VCaP (cell line): ENCODE measurements at regions not wholly inside any gene's neighbourhood (a gene's known extent, or its start where the extent isn't known, plus 50 kb on each side); places are given as distances from the start of the nearest gene placed in this dataset.
"Not testable (repeated sequence)": the region's sequence is repeated elsewhere in the genome, so short reads cannot be mapped to it uniquely, and the experiment has no call there.

Source experiments
- H3K27ac ChIP-seq: fragments of 450-650 bp; 2 replicates; pipeline ENCODE4 v1.5.1; 2017
- TF ChIP-seq, protein P1 (sequence below): fragments of 450-650 bp; conservative IDR thresholded peaks from 2 replicates; pipeline ENCODE4 v1.5.1; 2017; ENCODE audit warnings: mild to moderate bottlenecking, moderate library complexity

DNA sequence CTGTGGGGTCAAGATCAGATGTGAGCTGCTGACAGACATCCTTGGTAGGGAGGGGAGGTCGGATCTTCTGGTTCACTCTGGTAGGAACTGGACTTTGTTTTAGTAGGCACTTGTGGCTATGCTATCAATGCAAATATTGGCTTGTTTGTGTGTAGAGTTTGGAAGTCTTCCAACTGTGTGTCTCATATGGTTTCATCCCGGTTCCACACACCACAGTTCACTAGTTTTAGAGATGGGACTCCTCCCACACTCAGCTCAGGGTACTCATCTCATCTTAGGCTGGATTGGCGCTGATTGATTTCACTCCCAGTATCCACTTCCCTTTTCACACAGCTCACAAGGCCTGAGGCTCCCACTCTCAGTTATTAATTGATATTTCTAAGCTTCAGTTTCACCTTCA is 161.3 kb downstream of the THBS2 start:
- H3K27ac ChIP-seq = peak overlapping the region; percentile 38; the same call in 1 of the 2 replicates
- TF ChIP-seq, protein P1, sequence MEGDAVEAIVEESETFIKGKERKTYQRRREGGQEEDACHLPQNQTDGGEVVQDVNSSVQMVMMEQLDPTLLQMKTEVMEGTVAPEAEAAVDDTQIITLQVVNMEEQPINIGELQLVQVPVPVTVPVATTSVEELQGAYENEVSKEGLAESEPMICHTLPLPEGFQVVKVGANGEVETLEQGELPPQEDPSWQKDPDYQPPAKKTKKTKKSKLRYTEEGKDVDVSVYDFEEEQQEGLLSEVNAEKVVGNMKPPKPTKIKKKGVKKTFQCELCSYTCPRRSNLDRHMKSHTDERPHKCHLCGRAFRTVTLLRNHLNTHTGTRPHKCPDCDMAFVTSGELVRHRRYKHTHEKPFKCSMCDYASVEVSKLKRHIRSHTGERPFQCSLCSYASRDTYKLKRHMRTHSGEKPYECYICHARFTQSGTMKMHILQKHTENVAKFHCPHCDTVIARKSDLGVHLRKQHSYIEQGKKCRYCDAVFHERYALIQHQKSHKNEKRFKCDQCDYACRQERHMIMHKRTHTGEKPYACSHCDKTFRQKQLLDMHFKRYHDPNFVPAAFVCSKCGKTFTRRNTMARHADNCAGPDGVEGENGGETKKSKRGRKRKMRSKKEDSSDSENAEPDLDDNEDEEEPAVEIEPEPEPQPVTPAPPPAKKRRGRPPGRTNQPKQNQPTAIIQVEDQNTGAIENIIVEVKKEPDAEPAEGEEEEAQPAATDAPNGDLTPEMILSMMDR = no peak

DNA sequence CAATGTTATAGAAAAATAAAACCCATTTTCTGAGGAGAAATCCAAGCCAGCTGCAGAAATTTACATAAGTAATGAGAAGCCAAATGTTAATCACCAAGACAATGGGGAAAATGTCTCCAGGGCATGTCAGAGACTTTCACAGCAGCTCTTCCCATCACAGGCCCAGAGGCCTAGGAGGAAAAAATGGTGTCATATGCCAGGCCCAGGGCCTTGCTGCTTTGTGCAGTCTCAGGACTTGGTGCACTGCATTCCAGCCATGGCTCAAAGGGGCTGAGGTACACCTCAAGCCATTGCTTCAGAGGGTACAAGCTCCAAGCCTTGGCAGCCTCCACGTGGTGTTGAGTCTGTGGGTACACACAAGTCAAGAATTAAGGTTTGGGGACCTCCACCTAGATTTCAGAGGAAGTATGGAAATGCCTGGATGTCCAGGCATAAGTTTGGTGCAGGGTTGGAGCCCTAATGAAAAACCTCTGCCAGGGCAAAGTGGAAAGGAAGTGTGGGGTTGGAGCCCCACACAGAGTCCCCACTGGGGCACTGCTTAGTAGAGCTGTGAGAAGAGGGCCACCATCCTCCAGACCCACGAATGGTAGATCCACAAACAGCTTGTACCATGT is 163.0 kb downstream of the THBS2 start:
- H3K27ac ChIP-seq = not testable (repeated sequence)

DNA sequence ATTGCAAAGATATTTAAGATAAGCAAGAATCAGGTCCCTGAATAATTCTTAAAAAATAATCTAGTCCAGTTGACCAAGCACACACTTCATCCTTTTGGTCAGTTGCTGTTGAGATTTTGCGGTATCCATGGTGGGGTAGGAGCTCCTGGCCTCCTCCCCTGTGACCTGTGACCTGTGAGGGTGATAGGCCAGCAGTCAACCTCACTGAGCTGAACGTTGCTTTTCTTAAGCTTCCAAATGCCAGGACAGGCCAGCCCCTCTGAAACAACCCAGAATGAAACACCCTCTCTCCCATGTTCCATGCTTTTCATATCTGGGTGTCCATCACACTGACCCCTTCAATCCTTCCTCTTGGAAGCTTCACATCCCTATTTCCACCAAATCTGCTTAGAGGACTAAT is 164.9 kb downstream of the THBS2 start:
- H3K27ac ChIP-seq = no peak overlapping the region
- TF ChIP-seq, protein P1 = no peak

DNA sequence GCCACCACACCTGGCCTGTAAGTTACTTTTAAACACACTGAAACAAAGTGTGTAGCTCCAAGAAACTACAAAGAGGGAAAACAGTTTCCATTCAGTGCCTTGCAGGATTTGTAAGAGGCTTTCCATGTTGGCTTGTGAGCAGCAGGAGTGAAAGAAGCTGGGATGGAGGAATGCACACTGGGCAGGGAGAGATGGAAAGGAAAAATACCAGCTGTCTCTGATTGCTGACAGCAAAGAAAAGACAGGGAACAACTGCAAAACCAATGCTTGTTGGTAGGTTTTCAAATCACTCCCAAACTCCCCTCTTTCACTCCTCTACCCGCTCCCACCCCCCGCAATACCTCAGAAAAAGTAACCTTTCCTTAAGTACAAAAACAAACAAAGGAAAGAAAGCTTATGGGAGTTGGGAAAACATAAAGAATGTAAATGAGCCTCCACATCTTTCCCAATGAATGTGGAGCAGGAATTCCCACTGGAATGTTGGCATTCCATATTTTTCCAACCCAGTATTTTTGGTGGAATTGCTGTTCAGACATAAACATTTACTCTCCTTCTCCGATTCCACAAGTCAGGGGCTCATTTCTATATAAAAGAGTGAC is 166.1 kb downstream of the THBS2 start:
- H3K27ac ChIP-seq = no peak overlapping the region
- TF ChIP-seq, protein P1 = no peak

DNA sequence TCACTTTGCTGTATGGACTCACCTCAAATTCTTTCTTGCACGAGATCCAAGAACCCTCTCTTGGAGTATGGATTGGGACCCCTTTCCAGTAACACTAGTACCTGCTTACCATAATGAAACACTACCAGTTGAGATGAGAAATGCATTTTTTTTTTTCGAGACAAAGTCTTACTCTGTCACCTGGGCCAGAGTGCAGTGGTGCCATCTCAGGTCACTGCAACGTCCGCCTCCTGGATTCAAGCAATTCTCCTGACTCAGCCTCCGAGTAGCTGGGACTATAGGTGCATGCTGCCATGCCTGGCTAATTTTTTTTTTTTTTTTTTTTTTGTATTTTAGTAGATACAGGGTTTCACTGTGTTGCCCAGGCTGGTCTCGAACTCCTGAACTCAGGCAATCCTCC is 167.0 kb downstream of the THBS2 start:
- H3K27ac ChIP-seq = not testable (repeated sequence)

DNA sequence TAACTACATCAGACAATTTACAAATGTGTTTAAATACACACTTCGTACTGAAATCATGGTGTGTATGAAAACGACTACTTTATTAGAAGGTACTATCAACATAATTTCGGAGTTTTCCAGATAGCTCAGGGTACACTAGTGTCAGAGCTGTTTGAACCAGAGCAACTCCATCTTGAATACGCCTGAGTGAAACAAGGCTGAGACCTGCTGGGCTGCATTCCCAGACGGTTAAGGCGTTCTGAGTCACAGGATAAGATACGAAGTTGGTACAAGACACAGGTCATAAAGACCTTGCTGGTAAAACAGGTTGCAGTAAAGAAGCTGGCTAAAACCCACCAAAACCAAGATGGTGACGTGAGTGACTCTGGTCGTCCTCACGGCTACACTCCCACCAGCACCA is 167.6 kb downstream of the THBS2 start:
- no peak overlapping the region for H3K27ac ChIP-seq
- TF ChIP-seq, protein P1 = no peak

DNA sequence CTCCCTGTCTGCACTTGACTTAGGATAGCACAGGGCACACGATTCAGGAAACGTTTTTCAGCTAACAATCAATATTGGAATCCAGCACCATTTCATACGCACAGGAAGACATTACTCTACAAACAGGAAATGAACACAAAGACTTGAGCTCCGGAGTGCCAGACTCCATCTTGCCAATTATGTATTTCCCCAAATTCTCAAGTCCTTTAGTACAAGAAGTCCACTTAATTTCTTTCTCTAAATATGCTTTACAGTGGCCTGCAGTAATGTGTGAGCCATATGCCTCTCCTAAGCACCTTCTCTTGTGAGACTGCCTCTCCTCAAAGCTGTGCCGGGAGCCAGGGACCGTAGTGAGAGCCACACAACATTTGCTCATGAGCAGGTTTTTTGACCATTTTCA is 168.2 kb downstream of the THBS2 start:
- no peak overlapping the region for H3K27ac ChIP-seq
- TF ChIP-seq, protein P1 = no peak

DNA sequence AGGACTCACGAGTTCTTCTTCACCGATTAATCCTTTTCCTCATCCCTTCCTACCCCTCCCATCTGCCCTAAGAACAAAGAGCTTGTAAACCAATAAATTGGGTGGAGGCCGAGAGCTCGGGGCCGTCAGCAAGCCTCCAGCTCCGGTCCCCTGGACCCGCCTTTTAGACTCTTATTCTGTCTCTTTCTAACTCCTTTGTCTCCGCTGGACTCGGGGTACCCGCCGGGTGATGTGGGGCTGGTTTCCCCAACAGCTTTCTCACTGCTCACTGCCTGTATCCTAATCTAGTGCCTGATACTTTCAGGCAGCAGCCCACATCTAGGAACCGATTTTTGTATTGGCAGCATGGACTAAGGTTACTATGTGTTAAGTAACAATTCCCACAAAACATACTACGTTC is 169.1 kb downstream of the THBS2 start:
- not testable (repeated sequence) for H3K27ac ChIP-seq

DNA sequence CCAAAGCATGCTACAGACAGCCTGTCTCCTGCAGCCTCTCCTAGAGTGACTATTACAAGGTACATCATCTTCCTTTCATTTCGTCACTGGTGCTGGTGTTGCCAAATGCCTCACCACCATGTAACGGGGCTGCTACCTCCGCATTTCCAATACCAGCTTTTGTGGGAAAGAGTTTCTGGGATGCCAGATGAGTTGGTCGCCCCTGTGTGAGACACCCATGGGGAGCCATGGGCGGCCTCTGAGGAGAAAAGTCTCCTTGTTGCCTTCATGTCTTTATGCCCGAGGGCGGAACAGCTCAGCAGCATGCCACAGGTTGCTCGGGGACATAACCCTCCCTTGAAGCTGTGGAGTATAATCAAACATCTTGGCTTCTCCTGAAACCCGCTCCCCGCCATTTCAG is 169.6 kb downstream of the THBS2 start:
- H3K27ac ChIP-seq = no peak overlapping the region; the same call in 1 of the 2 replicates
- TF ChIP-seq, protein P1 = no peak
